22Rv1 (cell line): ENCODE measurements at regions not wholly inside any gene's neighbourhood (a gene's known extent, or its start where the extent isn't known, plus 50 kb on each side); places are given as distances from the start of the nearest gene placed in this dataset.

Experiments
- CTCF ChIP-seq: fragments of 450-650 bp; IDR thresholded peaks from 2 replicates; pipeline ENCODE4 v1.5.1; 2017; ENCODE audit warnings: mild to moderate bottlenecking
- ZFX ChIP-seq: fragments of 450-650 bp; IDR thresholded peaks from 2 replicates; pipeline ENCODE4 v1.6.1; 2017; ENCODE audit warnings: antibody characterized with exemption, borderline replicate concordance

- TF ChIP-seq CTCF (no peak), ZFX (no peak)
These were observed 236.2 kb upstream of the BTG1 start for GRCh38 chr12:92381856-92382255.
